Ishikawa (cell line): ENCODE measurements at regions not wholly inside any gene's neighbourhood (a gene's known extent, or its start where the extent isn't known, plus 50 kb on each side); places are given as distances from the start of the nearest gene placed in this dataset.

Source experiments
- CEBPB ChIP-seq: IDR thresholded peaks from 2 replicates; pipeline ENCODE4 v1.6.1; 2012
- CREB1 ChIP-seq: IDR thresholded peaks from 2 replicates; pipeline ENCODE4 v1.6.1; 2012; ENCODE audit warnings: low read depth
- EGR1 ChIP-seq: IDR thresholded peaks from 2 replicates; pipeline ENCODE4 v1.6.1; 2012
- EP300 ChIP-seq: IDR thresholded peaks from 2 replicates; pipeline ENCODE4 v1.6.1; 2012; ENCODE audit warnings: borderline replicate concordance
- FOXM1 ChIP-seq: IDR thresholded peaks from 2 replicates; pipeline ENCODE4 v1.6.1; 2012; ENCODE audit warnings: low read depth, borderline replicate concordance
- NFIC ChIP-seq: IDR thresholded peaks from 2 replicates; pipeline ENCODE4 v1.6.1; 2012
- RAD21 ChIP-seq: IDR thresholded peaks from 2 replicates; pipeline ENCODE4 v1.6.1; 2012; ENCODE audit warnings: low read depth
- TAF1 ChIP-seq: IDR thresholded peaks from 2 replicates; pipeline ENCODE4 v1.6.1; 2012; ENCODE audit warnings: low read depth, mild to moderate bottlenecking
- TCF12 ChIP-seq: IDR thresholded peaks from 2 replicates; pipeline ENCODE4 v1.6.1; 2012; ENCODE audit warnings: low read depth
- TEAD4 ChIP-seq: IDR thresholded peaks from 2 replicates; pipeline ENCODE4 v1.6.1; 2012
- YY1 ChIP-seq: IDR thresholded peaks from 2 replicates; pipeline ENCODE4 v1.6.1; 2012; ENCODE audit warnings: low read depth
- ZBTB7A ChIP-seq: IDR thresholded peaks from 2 replicates; pipeline ENCODE4 v1.6.1; 2012; ENCODE audit warnings: low read depth
- TF ChIP-seq, protein P1 (sequence below): IDR thresholded peaks from 2 replicates; pipeline ENCODE4 v1.6.1; 2012
- TF ChIP-seq, protein P2 (sequence below): IDR thresholded peaks from 2 replicates; pipeline ENCODE4 v1.6.1; 2012
- TF ChIP-seq, protein P3 (sequence below): IDR thresholded peaks from 2 replicates; pipeline ENCODE4 v1.6.1; 2012; ENCODE audit warnings: low read depth, mild to moderate bottlenecking

DNA sequence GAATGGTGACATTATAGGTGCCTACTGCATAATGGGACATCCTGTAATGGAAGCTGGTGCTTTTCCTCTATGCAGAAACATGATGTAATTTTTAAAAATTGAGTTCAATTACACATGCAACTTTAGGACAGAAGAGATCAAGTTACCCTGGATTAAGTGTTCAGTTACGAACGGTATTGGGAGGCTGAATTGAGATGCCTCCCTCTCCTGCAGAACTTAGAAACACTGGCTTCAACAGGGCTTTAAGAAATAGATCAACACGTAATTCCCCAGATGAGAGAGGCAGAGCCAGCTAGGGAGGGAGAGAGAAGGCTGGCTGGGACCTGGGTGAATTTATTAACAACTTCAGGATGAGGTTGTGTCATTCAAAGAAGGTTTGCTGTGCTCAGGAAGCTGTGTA is 232.8 kb downstream of the CDH26 start:
- TF ChIP-seq FOXM1, result no peak
- TF ChIP-seq RAD21, result no peak
- TF ChIP-seq YY1, result no peak
- TF ChIP-seq, protein P1, sequence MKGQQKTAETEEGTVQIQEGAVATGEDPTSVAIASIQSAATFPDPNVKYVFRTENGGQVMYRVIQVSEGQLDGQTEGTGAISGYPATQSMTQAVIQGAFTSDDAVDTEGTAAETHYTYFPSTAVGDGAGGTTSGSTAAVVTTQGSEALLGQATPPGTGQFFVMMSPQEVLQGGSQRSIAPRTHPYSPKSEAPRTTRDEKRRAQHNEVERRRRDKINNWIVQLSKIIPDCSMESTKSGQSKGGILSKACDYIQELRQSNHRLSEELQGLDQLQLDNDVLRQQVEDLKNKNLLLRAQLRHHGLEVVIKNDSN, result no peak
- TF ChIP-seq, protein P2, sequence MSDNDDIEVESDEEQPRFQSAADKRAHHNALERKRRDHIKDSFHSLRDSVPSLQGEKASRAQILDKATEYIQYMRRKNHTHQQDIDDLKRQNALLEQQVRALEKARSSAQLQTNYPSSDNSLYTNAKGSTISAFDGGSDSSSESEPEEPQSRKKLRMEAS, result no peak
- no peak for TF ChIP-seq TCF12
- TF ChIP-seq TEAD4, result no peak
- no peak for TF ChIP-seq ZBTB7A

DNA sequence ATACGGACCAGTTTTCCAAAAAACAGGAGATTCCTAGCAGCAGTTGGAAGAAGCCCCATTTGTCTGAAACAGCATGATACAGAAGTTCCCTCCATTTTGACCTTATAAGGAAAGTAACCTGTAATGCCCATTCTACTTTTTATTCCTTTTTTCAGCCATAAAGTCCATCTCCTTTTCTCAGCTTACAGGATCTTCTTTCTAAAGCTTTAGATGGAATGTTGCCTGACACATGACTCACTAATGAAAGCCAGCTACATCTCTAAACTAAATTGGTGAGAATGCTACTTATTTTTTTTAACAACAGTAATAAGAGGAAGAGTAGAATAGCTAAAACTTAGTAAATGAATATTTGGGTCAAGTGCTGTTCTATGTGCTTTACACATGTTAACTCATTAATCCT is 234.1 kb downstream of the CDH26 start:
- TF ChIP-seq FOXM1, result no peak
- no peak for TF ChIP-seq CREB1
- no peak for TF ChIP-seq NFIC
- no peak for TF ChIP-seq EGR1
- no peak for TF ChIP-seq TAF1
- no peak for TF ChIP-seq RAD21
- TF ChIP-seq TCF12, result no peak
- TF ChIP-seq, protein P1, result no peak
- TF ChIP-seq, protein P2, result no peak
- TF ChIP-seq ZBTB7A, result no peak
- TF ChIP-seq CEBPB, result no peak

DNA sequence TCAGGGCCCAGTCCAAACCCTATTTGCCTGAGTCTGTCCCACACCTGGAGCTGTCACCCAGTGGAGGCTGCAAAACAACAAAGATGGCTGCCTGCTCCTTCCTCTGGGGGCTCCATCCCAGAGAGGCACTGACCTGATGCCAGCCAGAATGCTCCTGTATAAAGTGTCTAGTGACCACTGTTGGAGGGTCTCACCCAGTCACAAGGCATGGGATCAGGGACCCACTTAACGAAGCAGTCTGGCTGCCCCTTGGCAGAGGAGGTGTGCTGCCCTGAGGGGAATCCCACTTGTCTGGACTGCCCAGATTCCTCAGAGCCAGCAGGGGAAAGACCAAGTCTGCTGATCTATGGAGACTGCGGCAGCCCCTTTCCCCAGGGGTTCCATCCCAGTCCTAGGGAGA is 241.6 kb downstream of the CDH26 start:
- TF ChIP-seq RAD21, result no peak
- TF ChIP-seq, protein P1, result no peak
- TF ChIP-seq, protein P2, result no peak
- TF ChIP-seq TAF1, result no peak
- no peak for TF ChIP-seq ZBTB7A
- TF ChIP-seq TEAD4, result no peak
- no peak for TF ChIP-seq YY1
- TF ChIP-seq, protein P3, sequence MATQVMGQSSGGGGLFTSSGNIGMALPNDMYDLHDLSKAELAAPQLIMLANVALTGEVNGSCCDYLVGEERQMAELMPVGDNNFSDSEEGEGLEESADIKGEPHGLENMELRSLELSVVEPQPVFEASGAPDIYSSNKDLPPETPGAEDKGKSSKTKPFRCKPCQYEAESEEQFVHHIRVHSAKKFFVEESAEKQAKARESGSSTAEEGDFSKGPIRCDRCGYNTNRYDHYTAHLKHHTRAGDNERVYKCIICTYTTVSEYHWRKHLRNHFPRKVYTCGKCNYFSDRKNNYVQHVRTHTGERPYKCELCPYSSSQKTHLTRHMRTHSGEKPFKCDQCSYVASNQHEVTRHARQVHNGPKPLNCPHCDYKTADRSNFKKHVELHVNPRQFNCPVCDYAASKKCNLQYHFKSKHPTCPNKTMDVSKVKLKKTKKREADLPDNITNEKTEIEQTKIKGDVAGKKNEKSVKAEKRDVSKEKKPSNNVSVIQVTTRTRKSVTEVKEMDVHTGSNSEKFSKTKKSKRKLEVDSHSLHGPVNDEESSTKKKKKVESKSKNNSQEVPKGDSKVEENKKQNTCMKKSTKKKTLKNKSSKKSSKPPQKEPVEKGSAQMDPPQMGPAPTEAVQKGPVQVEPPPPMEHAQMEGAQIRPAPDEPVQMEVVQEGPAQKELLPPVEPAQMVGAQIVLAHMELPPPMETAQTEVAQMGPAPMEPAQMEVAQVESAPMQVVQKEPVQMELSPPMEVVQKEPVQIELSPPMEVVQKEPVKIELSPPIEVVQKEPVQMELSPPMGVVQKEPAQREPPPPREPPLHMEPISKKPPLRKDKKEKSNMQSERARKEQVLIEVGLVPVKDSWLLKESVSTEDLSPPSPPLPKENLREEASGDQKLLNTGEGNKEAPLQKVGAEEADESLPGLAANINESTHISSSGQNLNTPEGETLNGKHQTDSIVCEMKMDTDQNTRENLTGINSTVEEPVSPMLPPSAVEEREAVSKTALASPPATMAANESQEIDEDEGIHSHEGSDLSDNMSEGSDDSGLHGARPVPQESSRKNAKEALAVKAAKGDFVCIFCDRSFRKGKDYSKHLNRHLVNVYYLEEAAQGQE, result no peak
- no peak for TF ChIP-seq EP300
- TF ChIP-seq CEBPB, result no peak
- TF ChIP-seq NFIC, result no peak
- TF ChIP-seq TCF12, result no peak
- TF ChIP-seq EGR1, result no peak
- TF ChIP-seq CREB1, result no peak
- TF ChIP-seq FOXM1, result no peak

DNA sequence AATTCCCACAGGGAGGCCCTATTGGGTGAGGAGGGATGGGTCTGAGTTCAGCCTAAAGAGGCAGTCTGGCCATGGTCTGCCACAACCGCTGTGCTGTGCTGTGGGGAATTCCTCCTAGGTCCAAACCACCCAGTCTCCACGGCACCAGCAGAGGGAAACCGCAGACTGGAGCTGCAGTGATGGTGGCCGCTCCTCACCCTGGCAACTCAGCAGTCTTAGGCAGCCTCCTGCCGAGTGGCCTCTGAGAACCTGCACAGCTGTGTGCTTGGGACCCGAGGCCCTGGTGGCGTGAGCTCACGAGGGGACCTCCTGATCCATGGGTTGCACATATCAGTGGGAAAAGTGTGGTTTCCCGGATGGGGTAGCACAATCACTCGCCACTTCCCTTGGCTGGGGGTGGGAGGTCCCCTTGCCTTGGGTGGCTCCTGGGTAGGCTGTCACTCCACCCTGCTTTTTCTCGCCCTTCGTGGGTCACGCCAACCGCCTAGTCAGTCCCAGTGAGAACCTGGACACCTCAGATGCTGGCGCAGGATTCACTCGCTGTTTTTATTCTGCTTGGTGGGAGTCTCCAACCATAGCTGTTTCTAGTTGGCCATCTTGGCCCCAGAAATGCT is 242.2 kb downstream of the CDH26 start:
- no peak for TF ChIP-seq CEBPB
- TF ChIP-seq EGR1, result no peak
- TF ChIP-seq CREB1, result no peak
- TF ChIP-seq EP300, result no peak
- TF ChIP-seq NFIC, result no peak
- TF ChIP-seq, protein P3, result no peak

DNA sequence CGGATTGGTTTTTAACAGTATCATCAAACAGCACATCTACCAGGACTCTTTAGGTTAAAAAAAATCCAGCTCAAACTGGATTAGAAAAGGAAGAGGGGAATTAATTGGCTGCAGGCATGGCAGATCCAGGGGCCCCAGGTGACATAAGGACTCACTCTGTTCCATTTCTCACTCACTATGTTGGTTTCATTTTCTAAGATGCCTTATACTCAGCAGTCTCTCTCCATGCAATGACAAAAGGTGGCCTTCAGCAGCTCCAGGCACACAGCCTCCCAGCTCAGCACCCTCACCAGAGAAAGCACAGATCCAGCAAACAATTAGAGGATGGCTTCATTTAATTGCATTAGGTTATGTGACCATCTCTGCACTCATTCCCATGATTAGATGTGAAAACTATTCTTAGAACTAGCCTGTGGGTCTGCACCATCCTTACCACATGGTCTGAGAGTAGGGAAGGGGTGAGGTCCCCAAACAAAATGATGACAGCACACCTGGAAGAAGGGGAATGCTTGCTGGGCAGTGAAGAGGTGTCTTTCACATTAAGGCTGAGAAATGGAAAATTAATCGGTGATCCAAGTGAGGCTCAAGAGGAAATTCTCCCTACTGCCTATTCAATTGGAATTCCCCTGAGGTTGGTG is 243.1 kb downstream of the CDH26 start:
- TF ChIP-seq TEAD4 (no peak), TAF1 (no peak), EGR1 (no peak), ZBTB7A (no peak), YY1 (no peak), RAD21 (no peak), CREB1 (no peak), FOXM1 (no peak), TCF12 (no peak), EP300 (no peak)
- TF ChIP-seq, protein P3, result no peak
